Left lung (tissue), 4 donors: ENCODE measurements at regions not wholly inside any gene's neighbourhood (a gene's known extent, or its start where the extent isn't known, plus 50 kb on each side); places are given as distances from the start of the nearest gene placed in this dataset.
A peak's percentile ranks its signal among the peaks of the same experiment; 100 is the strongest.

Experiments used
- ATAC-seq: fragments of 200-7000 bp; cut with Tn5 transposase; one replicate; pipeline ENCODE4 v1.9.1; 2020; ENCODE audit warnings: moderate library complexity
- DNase-seq, 4 donors: peaks; one replicate each; pipeline ENCODE4 v3.0.0-alpha.2; 2013 to 2020
- H3K27ac ChIP-seq, 2 donors: fragments of 200-600 bp; sonication (generic) in 1 of 2; one replicate each; pipeline versions ENCODE4 v1.5.0 to v1.8.0; 2020 to 2021
- H3K27me3 ChIP-seq, 2 donors: fragments of 200-600 bp; sonication (generic) in 1 of 2; one replicate each; pipeline versions ENCODE4 v1.5.0 to v1.8.0; 2020 to 2021
- H3K36me3 ChIP-seq, 2 donors: fragments of 200-600 bp; sonication (generic) in 1 of 2; one replicate each; pipeline versions ENCODE4 v1.5.0 to v1.8.0; 2020 to 2021
- H3K4me1 ChIP-seq, 2 donors: fragments of 200-600 bp; one replicate each; pipeline ENCODE4 v1.8.0; 2021
- H3K4me3 ChIP-seq, 2 donors: fragments of 200-600 bp; sonication (generic) in 1 of 2; one replicate each; pipeline versions ENCODE4 v1.5.0 to v1.8.0; 2020 to 2021; ENCODE audit warnings: mild to moderate bottlenecking in 1 of 2
- H3K9me3 ChIP-seq, 2 donors: fragments of 200-600 bp; sonication (generic) in 1 of 2; one replicate each; pipeline versions ENCODE4 v1.5.0 to v1.8.0; 2020 to 2021
- CTCF ChIP-seq, 2 donors: fragments of 200-600 bp; sonication (generic) in 1 of 2; IDR thresholded peaks; one replicate each; pipeline versions ENCODE4 v1.5.0 to v1.8.0; 2021; ENCODE audit warnings: antibody characterized with exemption in 2 of 2
- intact Hi-C, 2 donors: fragments of 100-400 bp; cut with DNase I; formaldehyde crosslinking; loops; one replicate each; pipeline versions ENCODE4 v1.11.2 to v1.14.2; 2022
- donor health status: DM: no; HTN: yes; CAD: no.
- donor health status: DM: no; HTN: no; CAD: no.

DNA sequence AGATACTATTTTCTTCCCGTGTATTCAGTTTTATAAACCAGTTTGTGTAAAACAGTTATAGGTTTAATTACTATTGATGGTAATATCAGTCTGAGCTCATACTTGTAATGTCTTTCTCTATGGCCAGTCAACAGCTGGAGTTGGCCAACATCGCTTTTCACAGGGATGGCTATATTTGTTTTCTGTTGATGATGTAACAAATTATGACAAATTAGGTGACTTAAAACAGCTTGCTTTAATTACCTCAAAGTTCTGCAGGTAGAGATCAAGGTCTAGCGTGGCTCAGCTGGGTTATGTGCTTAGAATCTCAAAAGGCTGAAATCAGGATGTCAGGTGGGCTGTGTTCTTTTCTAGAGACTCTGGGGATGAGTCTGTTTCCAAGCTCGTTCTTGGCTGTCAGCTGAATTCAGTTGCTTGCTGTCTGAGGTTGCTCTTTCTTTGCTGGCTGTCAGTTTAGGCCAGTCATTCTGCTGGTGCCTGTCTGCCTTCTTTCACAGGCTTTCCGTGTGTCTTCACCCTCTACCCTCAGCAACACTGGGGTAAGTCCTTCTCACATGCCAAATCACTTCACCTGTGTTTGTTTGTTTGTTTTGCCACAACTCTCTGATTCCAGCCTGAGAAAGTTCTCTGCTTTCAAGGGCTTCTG, 370.2 kb upstream of the E2F7 start:
- no peak for ATAC-seq
- Histone ChIP-seq H3K4me3 (no peak overlapping the region), H3K27me3 (no peaks in the 10 kb centered on the region), H3K36me3 (no peaks in the 10 kb centered on the region), H3K27ac (no peak overlapping the region), H3K4me1 (no peaks in the 10 kb centered on the region), H3K9me3 (no peaks in the 10 kb centered on the region)
- TF ChIP-seq CTCF (IDR thresholded peaks at IDR 0.05) = no peak
- DNase-seq = no peak
- intact Hi-C loops = no loop called here

DNA sequence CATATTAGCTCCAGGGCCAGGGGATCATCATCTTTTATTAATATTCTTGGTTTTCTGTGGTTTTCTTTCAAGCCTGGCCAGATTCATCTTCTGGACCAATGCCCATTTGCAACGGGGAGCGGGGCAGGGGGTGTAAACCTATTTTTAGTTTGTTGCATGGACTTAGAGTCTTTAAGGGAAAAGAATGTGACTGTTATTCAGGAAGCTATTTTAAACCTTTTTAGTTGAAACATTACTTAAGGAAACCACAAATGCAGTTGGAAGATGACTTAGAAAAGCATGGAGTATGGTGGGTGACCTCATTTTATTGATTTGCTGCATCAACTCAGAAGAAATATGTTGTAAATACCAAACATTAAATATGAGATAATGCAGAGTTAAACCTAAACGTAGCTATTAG, 368.4 kb upstream of the E2F7 start:
- no peaks in the 10 kb centered on the region for H3K36me3 ChIP-seq
- DNase-seq = no peak
- no peaks in the 10 kb centered on the region for H3K9me3 ChIP-seq
- H3K27me3 ChIP-seq = no peaks in the 10 kb centered on the region
- TF ChIP-seq CTCF (IDR thresholded peaks at IDR 0.05) = no peak
- no peaks in the 10 kb centered on the region for H3K4me1 ChIP-seq
- ATAC-seq = no peak
- H3K4me3 ChIP-seq = no peak overlapping the region
- intact Hi-C loops = no loop called here
- H3K27ac ChIP-seq = no peak overlapping the region

- Histone ChIP-seq H3K9me3 (peaks cover 0 to 4% of the 10 kb centered on the region in 2 donors), H3K27ac (no peak overlapping the region), H3K36me3 (no peaks in the 10 kb centered on the region), H3K4me3 (no peak overlapping the region), H3K4me1 (no peaks in the 10 kb centered on the region), H3K27me3 (no peaks in the 10 kb centered on the region)
- DNase-seq (no peak), ATAC-seq (no peak)
- TF ChIP-seq CTCF (IDR thresholded peaks at IDR 0.05) = no peak
- intact Hi-C loops = no loop called here
Observed at GRCh38 chr12:77429426-77429825, 364.1 kb upstream of the E2F7 start.

GRCh38 chr12:77421152-77421551, 355.8 kb upstream of the E2F7 start:
- peaks cover 0 to 7% of the 10 kb centered on the region in 2 donors for H3K9me3 ChIP-seq
- TF ChIP-seq CTCF (IDR thresholded peaks at IDR 0.05) = no peak
- ATAC-seq = no peak

DNA sequence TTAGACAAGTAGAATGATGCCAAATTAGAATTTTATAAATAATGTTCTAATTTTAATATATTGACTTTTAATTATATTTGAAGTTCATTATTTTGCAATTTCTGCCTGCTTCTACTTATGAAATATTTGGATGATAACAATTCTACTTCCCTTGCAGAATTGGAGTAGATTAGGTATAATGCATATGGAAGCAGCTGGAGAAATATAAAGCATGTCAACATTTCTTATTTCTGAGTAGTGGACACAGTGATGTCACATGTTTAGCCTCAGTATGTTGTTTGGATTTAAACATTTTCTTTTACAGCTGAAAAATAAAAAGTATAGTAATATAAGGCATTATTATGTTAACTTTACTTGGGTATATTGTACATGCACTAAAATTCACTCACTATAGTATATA, 344.2 kb upstream of the E2F7 start:
- DNase-seq = peak in 2 of 4 donors; percentile 30 to 38
- Histone ChIP-seq H3K9me3 (no peaks in the 10 kb centered on the region), H3K27ac (no peak overlapping the region), H3K27me3 (no peaks in the 10 kb centered on the region), H3K4me3 (no peak overlapping the region), H3K36me3 (no peaks in the 10 kb centered on the region), H3K4me1 (no peaks in the 10 kb centered on the region)
- TF ChIP-seq CTCF (IDR thresholded peaks at IDR 0.05) = no peak
- intact Hi-C loops = no loop called here
- ATAC-seq = no peak

More at GRCh38 chr12:77421152-77421551, 355.8 kb upstream of the E2F7 start:
- Histone ChIP-seq H3K4me3 (no peak overlapping the region), H3K36me3 (no peaks in the 10 kb centered on the region), H3K27me3 (no peaks in the 10 kb centered on the region), H3K27ac (no peak overlapping the region), H3K4me1 (no peaks in the 10 kb centered on the region)
- DNase-seq = no peak
- intact Hi-C loops = no loop called here
